ENCODE measurements at regions not wholly inside any gene's neighbourhood (a gene's known extent, or its start where the extent isn't known, plus 50 kb on each side); places are given as distances from the start of the nearest gene placed in this dataset.

DNA sequence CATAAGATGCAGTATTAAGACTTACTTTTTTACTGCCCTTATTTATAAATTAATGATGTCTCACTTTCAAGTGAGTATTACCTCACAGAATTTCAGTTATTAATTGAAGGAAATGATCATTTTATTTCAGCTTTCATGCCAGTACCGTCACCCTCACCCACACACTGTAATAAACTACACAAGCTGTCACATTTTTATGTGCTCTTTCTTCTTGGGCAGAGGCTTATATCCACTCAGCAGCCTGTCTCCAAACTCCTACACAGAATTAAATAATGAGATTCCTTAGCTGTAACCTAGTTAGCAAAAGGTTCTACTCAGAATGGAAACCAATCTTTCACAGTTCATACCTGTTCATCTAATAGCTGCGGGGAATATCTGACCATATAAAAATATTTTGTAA lies 1915.8 kb upstream of the CDH6 start:
- H3K4me3 ChIP-seq (IDR thresholded peaks at IDR 0.05; ENCODE audit: insufficient read depth, low read depth, low read length) = no peak overlapping the region

DNA sequence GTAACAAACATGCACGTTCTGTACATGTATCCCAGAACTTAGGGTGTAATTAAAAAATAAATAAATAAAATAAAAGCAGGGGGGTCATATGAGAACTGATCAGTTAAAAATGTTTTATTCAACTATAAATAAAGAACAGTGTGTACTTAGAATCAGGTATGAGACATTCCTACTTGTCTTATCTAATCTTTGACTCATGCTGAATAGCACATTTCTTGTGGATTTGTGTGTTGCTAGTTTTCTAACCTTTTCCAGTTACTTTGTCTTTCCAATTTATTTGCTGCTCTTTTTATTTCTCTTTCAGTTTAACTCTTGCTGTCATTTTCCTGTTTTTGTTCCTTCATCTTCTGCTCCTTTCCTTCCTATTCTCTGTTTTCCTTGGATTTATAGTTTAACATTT lies 1917.1 kb upstream of the CDH6 start:
- Histone ChIP-seq H3K27me3 (ENCODE audit: insufficient read depth, low read depth) (no peaks in the 10 kb centered on the region), H4K20me1 (ENCODE audit: insufficient read depth) (no peaks in the 10 kb centered on the region), H3K79me2 (ENCODE audit: insufficient read depth, low read depth) (no peaks in the 10 kb centered on the region), H3K36me3 (ENCODE audit: insufficient read depth) (no peaks in the 10 kb centered on the region), H3K9ac (no peak overlapping the region), H3K27ac (no peak overlapping the region), H2AFZ (ENCODE audit: low read depth) (no peak overlapping the region), H3K4me3 (IDR thresholded peaks at IDR 0.05; ENCODE audit: insufficient read depth, low read depth, low read length) (no peak overlapping the region), H3K4me2 (no peak overlapping the region), H3K4me1 (ENCODE audit: low read depth, poor library complexity, severe bottlenecking) (peaks cover 7% of the 10 kb centered on the region)
- no peak for TF ChIP-seq CTCF (conservative IDR thresholded peaks at IDR 0.05; ENCODE audit: low read depth, low read length)

More for the DNA sequence above, 1915.8 kb upstream of the CDH6 start:
- Histone ChIP-seq H2AFZ (ENCODE audit: low read depth) (no peak overlapping the region), H3K27me3 (ENCODE audit: insufficient read depth, low read depth) (no peaks in the 10 kb centered on the region), H4K20me1 (ENCODE audit: insufficient read depth) (no peaks in the 10 kb centered on the region), H3K79me2 (ENCODE audit: insufficient read depth, low read depth) (no peaks in the 10 kb centered on the region), H3K4me1 (ENCODE audit: low read depth, poor library complexity, severe bottlenecking) (peaks cover 7% of the 10 kb centered on the region), H3K9ac (no peak overlapping the region), H3K4me2 (no peak overlapping the region), H3K36me3 (ENCODE audit: insufficient read depth) (no peaks in the 10 kb centered on the region), H3K27ac (no peak overlapping the region)
- no peak for TF ChIP-seq CTCF (conservative IDR thresholded peaks at IDR 0.05; ENCODE audit: low read depth, low read length)

DNA sequence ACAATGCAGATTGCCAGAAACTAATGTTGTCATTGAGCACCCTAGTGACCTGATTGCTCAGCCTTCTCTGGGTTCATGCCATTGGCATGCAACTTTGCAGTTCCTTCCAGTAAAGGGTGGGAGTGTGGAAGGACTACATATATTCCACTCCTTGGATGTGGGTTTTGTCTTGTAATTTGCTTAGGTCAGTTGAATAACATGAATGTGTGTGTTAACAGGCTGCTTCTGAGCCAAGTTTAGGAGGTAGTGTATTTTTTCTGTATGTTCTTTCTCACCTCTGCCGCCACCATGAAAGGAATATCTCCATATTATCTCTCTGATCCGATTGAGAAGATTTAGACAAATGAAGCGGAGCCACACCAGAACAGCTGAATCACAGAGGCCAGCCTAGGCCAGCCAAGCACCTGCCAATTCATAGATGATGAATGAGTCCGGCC lies 1929.6 kb upstream of the CDH6 start:
- no peaks in the 10 kb centered on the region for H3K4me1 ChIP-seq (ENCODE audit: low read depth, poor library complexity, severe bottlenecking)
- H2AFZ ChIP-seq (ENCODE audit: low read depth) = no peak overlapping the region
- no peak for TF ChIP-seq CTCF (conservative IDR thresholded peaks at IDR 0.05; ENCODE audit: low read depth, low read length)
- H4K20me1 ChIP-seq (ENCODE audit: insufficient read depth) = no peaks in the 10 kb centered on the region
- no peak overlapping the region for H3K4me3 ChIP-seq (IDR thresholded peaks at IDR 0.05; ENCODE audit: insufficient read depth, low read depth, low read length)
- H3K9ac ChIP-seq = no peak overlapping the region
- H3K36me3 ChIP-seq (ENCODE audit: insufficient read depth) = no peaks in the 10 kb centered on the region
- H3K79me2 ChIP-seq (ENCODE audit: insufficient read depth, low read depth) = no peaks in the 10 kb centered on the region
- no peak overlapping the region for H3K4me2 ChIP-seq
- no peak overlapping the region for H3K27ac ChIP-seq
- no peaks in the 10 kb centered on the region for H3K27me3 ChIP-seq (ENCODE audit: insufficient read depth, low read depth)

DNA sequence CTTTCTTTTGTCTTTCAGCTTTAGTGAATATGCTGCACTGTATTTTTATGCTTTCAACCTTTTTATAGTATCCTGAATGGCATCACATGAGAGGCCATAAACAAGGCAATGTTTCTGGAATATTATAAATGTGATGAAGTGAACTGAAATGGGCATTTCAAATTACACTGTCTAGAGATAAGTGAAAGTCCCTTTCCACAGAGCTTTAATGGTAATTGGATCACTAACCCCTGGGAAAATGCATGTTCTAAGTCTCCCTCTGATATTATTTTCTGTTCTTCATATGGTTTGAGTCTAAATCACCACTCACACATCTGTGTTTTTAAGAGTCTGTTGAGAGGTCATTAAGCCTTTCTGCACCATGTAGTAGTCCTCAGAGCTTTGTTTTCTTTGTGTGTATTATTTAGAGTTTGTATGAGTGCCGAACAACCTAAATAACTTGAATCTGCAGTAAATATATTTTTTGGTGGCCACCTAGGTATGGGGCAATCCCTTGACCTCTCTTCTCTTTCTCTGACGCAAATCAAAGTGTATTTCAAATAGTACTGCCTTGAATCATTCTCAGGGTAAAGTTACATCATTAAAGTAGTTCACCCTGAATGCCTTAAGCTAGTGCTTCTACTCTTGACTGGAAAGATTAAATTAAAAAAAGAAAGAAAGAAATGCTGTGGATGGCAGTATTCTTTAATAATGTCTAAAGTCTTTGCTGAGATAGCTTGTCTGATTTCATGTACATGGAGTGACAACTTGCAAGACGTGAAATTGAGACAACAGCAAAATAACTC lies 1931.0 kb upstream of the CDH6 start:
- Histone ChIP-seq H3K27ac (no peak overlapping the region), H3K79me2 (ENCODE audit: insufficient read depth, low read depth) (no peaks in the 10 kb centered on the region), H3K9ac (no peak overlapping the region), H2AFZ (ENCODE audit: low read depth) (no peak overlapping the region), H4K20me1 (ENCODE audit: insufficient read depth) (no peaks in the 10 kb centered on the region), H3K36me3 (ENCODE audit: insufficient read depth) (no peaks in the 10 kb centered on the region), H3K27me3 (ENCODE audit: insufficient read depth, low read depth) (no peaks in the 10 kb centered on the region), H3K4me3 (IDR thresholded peaks at IDR 0.05; ENCODE audit: insufficient read depth, low read depth, low read length) (no peak overlapping the region), H3K4me2 (no peak overlapping the region), H3K4me1 (ENCODE audit: low read depth, poor library complexity, severe bottlenecking) (no peaks in the 10 kb centered on the region)
- no peak for TF ChIP-seq CTCF (conservative IDR thresholded peaks at IDR 0.05; ENCODE audit: low read depth, low read length)
